ENCODE measurements at regions not wholly inside any gene's neighbourhood (a gene's known extent, or its start where the extent isn't known, plus 50 kb on each side); places are given as distances from the start of the nearest gene placed in this dataset.

GRCh38 chr22:22410677-22411076, 97.9 kb downstream of the ZNF280B start:
- TF ChIP-seq CTCF (IDR thresholded peaks at IDR 0.05) = no peak
- no peak for TF ChIP-seq POLR2A (IDR thresholded peaks at IDR 0.05)

Data from adrenal gland (tissue), 5 donors.